Anterior cingulate cortex (tissue), 58 donors: ENCODE measurements at regions not wholly inside any gene's neighbourhood (a gene's known extent, or its start where the extent isn't known, plus 50 kb on each side); places are given as distances from the start of the nearest gene placed in this dataset.
"Not testable (repeated sequence)": the region's sequence is repeated elsewhere in the genome, so short reads cannot be mapped to it uniquely, and the experiment has no call there.

Source experiments
- DNase-seq, 58 donors: peaks; one replicate each; lab custom pipeline; 2025; lab: John Stamatoyannopoulos, UW

DNA sequence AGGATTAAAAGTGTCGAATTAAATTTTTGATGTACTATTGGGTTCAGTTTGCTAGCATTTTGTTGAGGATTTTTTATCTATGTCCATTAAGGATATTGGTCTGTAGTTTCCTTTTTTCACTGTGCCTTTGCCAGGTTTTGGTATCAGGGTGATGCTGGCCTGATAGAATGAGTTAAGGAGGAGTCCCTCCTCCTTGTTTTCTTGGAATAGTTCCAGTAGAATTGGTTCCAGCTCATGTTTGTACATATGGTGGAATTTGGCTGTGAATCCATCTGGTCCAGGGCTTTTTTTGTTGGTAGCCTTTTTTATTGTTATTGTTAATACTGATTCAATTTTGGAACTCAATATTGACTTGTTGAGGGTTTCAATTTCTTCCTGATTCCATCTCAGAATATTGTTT, 141.8 kb downstream of the SIM1 start:
- DNase-seq, result no peak

DNA sequence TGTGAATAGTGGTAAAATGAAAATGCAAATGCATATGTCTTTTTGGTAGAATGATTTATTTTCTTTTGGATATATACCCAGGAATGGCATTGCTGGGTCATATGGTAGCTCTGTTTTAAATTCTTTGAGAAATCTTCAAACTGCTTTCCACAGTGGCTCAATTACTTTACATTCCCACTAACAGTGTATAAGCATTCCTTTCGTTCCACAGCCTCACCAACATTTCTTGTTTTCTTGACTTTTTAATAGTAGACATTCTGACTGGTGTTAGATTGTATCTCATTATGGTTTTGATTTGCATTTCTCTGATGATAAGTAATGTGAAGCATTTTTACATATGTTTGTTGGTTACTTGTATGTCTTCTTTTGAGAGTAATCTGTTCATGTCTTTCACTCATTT, 144.0 kb downstream of the SIM1 start:
- no peak for DNase-seq

DNA sequence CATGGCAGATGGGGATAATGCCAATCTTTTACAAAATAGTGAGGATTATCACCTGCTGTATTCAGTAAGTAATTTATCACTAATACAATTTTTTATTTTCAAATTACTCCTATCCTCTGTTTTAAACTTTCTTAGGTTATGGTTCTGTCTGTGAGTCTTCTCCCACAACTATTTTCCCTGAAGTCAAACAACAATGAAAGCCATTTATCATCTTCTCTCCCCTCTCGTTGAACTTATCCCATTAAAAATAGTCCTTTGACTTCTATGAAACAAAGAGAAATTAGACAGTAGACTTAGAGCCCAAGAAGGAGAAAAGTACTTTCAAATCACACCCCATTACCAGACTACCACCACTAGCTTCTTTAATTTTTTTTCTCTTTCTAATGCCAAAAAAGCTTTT, 147.7 kb downstream of the SIM1 start:
- DNase-seq, result no peak

- no peak for DNase-seq
These were observed 150.5 kb downstream of the SIM1 start for GRCh38 chr6:100314186-100314585.

DNA sequence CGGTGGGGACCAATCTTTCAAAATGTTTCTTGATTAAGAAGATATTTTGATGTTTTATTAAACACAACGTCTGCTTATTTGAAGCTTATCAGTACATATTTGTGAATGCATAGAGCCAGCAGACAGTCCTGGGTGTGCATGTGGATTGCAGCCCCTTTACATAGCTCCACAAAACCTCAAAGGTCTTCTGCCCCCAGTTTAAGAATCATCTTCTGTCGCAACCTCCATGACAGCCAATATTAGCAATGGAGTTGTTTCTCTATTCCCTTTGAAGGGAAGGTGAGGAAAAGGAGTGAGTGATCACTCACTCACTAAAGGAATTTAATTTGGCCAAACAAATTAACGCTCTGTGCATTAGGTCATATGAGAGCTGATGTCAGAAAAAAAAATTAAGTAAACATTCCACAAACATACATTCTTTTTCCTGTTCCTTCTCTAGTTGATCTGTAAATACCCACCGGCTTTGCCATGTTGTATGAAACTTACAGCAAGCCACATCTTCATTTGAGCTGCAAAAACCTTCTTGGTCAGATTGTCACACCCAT, 152.9 kb downstream of the SIM1 start:
- no peak for DNase-seq

DNA sequence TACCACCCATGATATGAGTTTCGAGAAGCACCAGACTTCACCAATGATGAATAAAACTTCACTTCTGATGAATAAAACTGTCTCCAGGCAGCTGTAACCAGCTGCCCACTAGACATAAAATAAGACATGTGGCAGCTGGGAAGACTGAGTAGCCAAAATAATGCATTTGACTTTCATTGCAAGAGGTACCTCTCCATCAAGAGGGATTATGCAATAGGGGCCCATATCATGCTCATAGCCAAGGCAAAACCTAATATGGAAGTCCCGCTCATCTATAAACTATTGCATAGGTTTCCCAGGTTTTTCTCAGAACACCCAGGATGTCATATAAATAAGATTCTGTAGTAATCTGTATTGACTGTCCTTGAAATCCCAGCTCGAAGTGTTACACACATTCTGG, 155.5 kb downstream of the SIM1 start:
- no peak for DNase-seq

DNA sequence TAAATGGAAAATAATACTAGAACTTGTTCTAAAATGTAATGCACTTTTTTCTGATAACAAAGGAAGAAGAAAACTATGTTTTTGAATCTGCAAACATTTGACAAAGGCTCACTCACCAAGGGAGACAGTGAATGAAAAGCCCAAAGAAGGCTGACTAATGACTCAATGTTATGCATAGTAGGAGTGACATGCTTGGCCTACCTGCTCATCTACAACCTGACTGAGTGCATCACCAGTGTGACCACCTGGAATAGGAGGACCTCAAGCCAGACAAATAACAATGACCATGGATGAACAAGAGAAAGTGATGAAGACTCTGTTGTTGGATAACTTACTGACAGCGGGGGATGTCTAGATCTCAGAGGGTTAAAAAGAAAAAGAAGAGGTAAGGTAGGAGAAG, 157.2 kb downstream of the SIM1 start:
- no peak for DNase-seq

DNA sequence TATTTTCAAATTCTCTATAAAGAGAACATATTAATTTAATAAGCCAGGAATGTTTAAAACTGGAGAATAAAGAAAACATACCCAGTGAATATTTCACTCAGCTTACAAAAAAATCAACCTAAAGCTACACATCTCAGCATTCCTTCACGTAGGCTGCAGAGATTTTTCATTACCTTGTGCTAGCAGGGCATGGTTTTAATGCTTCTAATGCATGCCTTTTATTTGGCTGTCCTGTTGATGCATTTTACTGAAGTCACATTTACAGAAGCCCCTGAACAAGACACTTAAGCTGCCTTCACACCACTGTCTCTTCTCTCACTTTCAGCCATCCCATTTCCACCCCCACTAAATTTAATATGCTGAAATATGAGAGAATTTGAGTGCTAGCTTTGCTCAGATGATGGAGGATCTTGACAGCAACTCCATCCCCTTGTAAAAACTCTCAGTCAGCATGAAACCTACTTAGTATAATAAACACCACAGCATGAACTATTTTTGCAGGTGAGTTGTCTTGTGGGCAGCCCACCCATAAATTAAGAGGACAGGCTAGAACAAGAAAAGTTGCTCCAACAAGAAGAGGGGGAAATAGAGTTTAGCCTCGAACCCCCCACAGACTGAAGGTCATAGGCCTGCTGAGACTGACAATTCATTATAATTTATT, 159.4 kb downstream of the SIM1 start:
- no peak for DNase-seq

DNA sequence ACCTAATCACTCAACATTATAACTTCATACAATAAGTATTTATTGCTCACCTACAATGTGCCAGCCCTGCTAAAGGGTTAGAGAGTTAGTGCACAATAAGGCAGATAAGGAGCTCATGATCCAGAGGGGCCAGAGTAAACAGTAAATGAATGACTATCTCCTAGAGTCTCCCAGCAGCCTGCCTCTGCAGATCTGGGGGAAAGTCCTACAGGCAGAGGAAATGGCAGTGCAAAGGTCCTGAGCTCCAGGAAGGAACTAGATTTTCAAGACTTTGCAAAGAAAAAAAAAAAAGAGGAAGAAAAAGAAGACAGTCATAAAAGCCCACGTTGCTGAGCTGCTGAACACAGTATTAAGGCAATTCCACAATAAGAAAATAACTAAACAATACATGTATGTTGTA, 160.1 kb downstream of the SIM1 start:
- no peak for DNase-seq

DNA sequence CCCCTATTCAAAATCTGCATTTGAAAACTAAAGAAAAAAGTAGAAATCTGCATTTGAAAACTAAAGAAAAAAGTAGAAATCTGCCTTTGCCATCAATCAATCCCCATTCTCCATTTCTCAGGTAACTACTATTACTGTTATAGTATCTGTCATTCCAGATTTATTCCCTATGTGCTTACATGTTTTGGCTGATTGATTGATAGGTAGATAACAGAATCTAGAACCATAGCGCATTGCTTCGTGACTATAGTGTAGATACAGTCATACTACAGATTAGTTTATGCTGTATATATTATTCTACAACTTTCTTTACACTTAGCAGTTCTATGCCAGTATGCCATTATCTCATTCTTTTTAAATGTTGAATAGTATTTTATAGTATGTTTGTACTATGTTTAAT, 163.0 kb downstream of the SIM1 start:
- DNase-seq, result no peak

- no peak for DNase-seq
These were observed 164.4 kb downstream of the SIM1 start for GRCh38 chr6:100300221-100300736.

DNA sequence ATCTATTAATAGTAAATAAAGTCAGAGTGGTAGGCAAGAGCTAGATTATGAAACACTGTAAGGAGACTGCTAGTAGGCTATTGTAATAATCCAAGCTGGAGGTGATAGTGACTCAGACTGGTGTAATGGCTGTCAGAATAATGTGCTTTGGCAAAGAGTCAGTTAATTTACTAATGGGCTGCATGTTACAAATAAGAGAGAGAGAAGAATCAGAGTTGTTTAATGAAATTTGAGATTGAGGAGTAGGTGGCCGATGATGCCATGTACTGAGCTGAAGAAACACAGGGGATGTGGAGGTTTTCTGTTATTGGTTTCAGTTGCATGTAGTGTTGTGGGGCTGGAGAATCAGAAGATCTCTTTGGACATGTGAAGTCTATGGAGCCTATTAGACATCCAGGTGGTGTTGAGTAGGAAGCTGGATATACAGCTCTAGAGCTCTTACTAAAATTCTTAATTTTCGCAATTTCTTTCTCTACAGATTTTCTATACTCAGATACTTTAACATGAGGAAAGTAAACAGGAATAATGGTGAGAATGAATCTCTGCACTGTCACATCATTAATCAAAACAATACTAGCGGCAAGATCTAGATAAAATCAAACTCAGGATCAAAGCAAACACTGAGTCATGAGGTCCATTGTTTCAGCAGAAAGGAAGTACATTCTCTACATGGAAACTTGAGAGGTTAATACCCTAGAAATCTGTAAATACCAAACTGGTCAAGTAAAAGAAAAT, 167.7 kb downstream of the SIM1 start:
- DNase-seq, result no peak

- DNase-seq, result not testable (repeated sequence)
These were observed 169.5 kb downstream of the SIM1 start for GRCh38 chr6:100295172-100295571.

- no peak for DNase-seq
These were observed 175.4 kb downstream of the SIM1 start for GRCh38 chr6:100289285-100289684.

- no peak for DNase-seq
These were observed 176.4 kb downstream of the SIM1 start for GRCh38 chr6:100288311-100288710.

- DNase-seq, result no peak
These were observed 181.4 kb downstream of the SIM1 start for GRCh38 chr6:100283285-100283684.

GRCh38 chr6:100281471-100281901, 183.2 kb downstream of the SIM1 start:
- no peak for DNase-seq

DNA sequence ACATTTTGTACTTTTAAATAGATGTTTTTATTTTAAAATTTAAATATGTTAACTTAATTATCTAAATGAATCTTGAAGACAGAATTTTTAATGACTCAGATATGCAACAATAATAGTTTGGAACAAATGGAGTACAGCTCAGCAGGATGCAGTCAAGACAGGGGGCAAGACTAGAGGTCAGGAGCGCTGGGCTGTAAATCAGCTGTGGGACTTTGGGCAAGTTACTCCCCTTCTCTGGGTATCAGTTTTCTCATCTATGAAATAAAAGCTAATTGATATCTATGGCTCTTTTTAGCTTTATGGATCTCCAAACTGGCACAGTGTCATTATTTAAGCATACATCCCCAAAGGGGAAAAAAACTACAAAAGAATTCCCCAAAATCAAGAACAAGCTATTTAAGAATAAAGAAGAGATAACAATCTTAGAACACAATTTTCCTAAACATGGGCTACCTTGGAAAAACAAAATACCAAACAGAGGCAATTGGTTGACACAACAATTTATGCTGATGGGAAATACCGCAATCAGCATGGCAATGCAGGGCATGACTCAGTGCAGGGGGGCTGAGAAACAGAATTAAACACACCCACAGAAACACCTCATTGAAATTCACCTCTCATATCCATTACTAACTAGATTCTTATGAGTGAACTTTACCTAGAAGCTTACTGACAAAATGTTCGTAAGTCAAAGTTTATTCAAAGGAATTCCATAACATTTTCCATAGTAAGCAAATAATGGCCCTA, 188.2 kb downstream of the SIM1 start:
- DNase-seq, result no peak

GRCh38 chr6:100274147-100274546, 190.6 kb downstream of the SIM1 start:
- DNase-seq, result no peak

DNA sequence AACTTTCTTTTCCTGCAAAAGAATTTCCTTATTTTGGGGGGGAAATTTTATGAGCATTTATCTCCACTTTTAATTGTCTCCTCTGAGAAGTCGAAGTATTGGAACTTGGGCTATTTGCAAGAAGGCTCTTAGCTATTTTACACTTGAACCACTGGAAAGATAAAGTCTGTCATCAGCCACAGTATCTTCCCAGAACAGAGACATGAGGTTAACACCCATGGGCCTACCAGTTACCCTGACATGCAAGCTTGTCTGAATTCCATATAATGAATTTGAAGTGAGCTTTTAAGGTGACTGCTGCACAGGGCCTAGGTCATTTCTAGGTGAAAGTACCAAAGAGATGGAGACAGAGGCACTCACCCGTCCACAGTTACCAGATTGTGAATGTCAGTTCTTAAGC, 193.1 kb downstream of the SIM1 start:
- no peak for DNase-seq

DNA sequence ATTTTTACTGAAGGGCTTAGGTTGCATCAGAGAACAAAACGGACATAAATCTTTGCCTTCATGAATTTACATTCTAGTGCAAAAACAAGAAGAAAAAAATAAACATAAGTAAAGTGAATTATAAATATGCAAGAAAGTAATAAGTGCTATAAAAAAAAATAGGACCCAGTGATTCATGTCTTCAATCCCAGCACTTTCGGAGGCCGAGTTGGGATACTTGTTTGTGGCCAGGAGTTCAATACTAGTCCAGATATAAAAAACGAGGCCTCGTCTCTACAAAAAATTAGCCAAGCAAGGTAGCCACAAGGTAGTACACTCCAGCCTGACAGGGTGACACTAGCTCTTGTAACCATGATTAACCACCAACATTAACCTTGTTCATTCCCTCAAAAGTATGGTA, 193.5 kb downstream of the SIM1 start:
- DNase-seq, result no peak
